GM21737 (cell line): ENCODE measurements at regions not wholly inside any gene's neighbourhood (a gene's known extent, or its start where the extent isn't known, plus 50 kb on each side); places are given as distances from the start of the nearest gene placed in this dataset.

Source experiments
- ATAC-seq: cut with Tn5 transposase; IDR thresholded peaks from one replicate; pipeline ENCODE4 v1.9.1; 2021; ENCODE audit warnings: mild to moderate bottlenecking, moderate library complexity; ENCODE audit not compliant: unreplicated experiment

GRCh38 chr13:34217343-34218025, 399.5 kb downstream of the RFC3 start:
- no peak for ATAC-seq

- ATAC-seq = no peak
Observed at GRCh38 chr13:34223984-34224383, 406.0 kb downstream of the RFC3 start.

- no peak for ATAC-seq
Observed at GRCh38 chr13:34224877-34225276, 406.9 kb downstream of the RFC3 start.

DNA sequence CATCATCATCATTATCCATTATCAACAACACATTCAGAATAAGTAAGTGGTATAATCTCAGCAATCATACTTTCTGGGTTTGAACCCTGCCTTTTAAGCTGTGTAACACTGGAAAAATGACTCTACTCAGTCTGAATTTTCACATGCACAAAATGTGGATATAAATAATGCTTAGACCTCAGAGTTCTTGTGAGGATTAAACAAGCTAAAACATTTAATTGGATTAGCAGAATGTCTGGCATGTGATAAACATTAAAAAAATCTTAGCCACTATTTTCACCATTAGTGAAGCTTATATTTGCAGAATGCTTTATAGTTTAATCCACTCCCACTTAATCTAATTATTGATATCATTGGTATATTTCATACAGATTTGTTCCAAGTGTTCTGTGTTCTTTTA, 412.3 kb downstream of the RFC3 start:
- ATAC-seq = no peak

- ATAC-seq = no peak
Observed at GRCh38 chr13:34241332-34241731, 423.4 kb downstream of the RFC3 start.

DNA sequence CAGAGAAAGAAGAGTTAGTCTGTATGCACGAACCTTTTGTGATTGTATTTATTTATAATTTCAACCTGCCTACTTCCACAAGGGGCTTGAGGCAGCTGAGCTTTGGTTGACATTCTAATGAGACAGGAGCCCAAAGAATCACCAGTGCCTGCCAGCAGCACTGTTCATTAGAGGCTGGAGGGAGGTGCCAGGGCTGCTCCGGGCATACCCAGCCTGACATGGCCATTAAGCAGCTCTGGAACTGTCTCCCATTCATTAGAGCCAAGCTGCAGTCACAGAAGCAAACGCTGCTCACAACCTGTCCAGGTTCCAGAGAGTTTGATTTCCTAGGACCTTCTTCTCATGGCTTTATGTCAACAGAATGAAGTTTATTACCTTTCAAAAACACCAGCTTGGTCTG, 425.5 kb downstream of the RFC3 start:
- no peak for ATAC-seq

- no peak for ATAC-seq
Observed at GRCh38 chr13:34246511-34246910, 428.6 kb downstream of the RFC3 start.

GRCh38 chr13:34247596-34247995, 429.6 kb downstream of the RFC3 start:
- ATAC-seq = no peak

GRCh38 chr13:34249546-34250039, 431.6 kb downstream of the RFC3 start:
- ATAC-seq = no peak

DNA sequence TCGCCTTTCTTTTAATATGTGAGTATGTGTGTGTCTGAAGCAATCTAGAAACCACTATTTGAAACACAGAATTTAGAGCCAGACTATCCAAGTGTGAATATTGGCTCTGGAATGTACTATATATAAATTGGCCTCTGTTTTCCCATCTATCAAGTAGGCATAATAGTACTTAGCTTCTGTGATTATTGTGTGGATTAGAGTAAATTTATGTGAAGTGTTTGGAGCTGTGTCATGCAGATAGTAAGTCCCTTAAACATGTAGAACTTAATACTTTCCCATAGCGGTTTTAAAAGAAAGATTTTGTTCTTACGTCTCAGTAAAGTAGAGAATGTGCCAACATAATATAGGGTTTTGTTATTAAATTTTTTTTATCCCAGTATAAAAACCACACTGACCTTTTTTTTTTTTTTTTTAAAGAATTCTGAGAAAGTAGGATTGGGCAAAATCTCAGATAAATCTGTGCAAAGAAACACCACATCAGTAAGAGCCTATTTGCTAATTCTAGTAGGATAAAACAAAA, 432.3 kb downstream of the RFC3 start:
- ATAC-seq = no peak

GRCh38 chr13:34254366-34254765, 436.4 kb downstream of the RFC3 start:
- no peak for ATAC-seq

DNA sequence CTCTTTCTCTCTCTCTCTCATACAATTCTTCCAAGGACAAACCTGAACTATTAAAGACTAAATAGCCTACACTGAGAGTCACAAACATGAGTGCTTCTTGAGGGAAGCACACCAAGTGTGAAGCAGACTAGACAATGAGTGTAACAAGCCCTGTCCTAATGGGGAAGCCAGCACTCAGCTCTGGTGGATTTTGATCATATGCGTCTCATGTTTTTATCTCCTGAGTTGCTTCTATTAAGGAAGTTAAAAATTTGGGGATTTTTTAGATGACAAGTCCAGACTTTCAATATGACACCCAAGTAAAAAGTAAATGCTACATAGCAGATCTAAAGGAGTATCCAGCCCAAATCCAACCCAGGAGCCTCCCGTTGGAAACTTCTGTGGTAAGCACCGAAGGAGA, 437.8 kb downstream of the RFC3 start:
- ATAC-seq = no peak

GRCh38 chr13:34256236-34256635, 438.3 kb downstream of the RFC3 start:
- no peak for ATAC-seq

DNA sequence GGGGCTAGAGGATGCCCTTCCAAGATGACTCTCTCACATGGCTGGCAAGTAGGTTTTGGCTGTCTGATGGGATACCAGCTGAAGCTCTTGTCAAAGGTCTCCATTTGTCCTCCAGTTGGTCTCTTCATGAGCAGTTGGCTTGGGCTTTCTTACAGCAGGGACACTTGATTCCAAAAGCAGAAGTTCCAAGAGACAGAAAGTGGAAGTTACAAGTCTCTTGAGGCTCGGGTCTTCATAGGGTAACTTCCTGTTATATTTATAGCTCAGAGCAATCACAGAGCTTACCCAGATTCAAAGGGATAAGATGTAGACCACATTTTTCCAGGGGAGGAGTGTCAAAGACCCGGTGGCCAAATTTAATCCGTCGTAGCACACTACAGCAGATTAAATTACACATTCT, 440.0 kb downstream of the RFC3 start:
- no peak for ATAC-seq

GRCh38 chr13:34258646-34259386, 440.9 kb downstream of the RFC3 start:
- ATAC-seq = no peak

GRCh38 chr13:34263681-34264080, 445.7 kb downstream of the RFC3 start:
- no peak for ATAC-seq

- ATAC-seq = no peak
Observed at GRCh38 chr13:34265046-34265679, 447.2 kb downstream of the RFC3 start.

- ATAC-seq = no peak
Observed at GRCh38 chr13:34276764-34277163, 458.8 kb downstream of the RFC3 start.

- ATAC-seq = no peak
Observed at GRCh38 chr13:34277936-34278335, 460.0 kb downstream of the RFC3 start.

DNA sequence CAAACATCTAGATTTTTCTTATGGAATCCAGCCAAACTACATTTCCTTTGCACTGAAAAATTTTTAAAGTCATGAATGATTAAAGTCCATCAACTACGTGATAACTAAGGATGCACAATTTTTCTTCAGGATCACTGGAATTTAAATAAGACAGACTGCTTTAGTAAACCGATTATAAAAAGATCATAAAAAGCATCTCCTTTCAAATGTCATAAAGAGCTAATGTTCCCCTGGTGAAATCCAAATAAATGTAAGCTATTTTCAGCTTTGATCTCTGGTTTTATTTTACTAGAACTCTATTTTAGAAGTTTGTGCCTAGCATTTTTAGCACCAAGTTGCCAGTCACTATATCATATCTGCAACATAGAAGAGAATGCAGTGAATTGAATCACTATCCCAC, 460.8 kb downstream of the RFC3 start:
- ATAC-seq = no peak

- no peak for ATAC-seq
Observed at GRCh38 chr13:34290661-34291060, 472.7 kb downstream of the RFC3 start.
